SU-DHL-6 (cell line): ENCODE measurements at regions not wholly inside any gene's neighbourhood (a gene's known extent, or its start where the extent isn't known, plus 50 kb on each side); places are given as distances from the start of the nearest gene placed in this dataset.
"Not testable (repeated sequence)": the region's sequence is repeated elsewhere in the genome, so short reads cannot be mapped to it uniquely, and the experiment has no call there.

ENCODE experiments used
- EZH2phosphoT487 ChIP-seq: fragments of 200-600 bp; sonication (generic), shearing (Covaris generic); conservative IDR thresholded peaks from 2 replicates; pipeline ENCODE4 v1.6.1; 2018; ENCODE audit warnings: mild to moderate bottlenecking, antibody characterized with exemption, low read length, moderate library complexity, mixed read lengths
- TF ChIP-seq, protein P1 (sequence below): fragments of 200-600 bp; sonication (generic); IDR thresholded peaks from one replicate; pipeline ENCODE4 v1.5.1; 2017; ENCODE audit warnings: antibody characterized with exemption, mild to moderate bottlenecking, low read length, moderate library complexity; ENCODE audit not compliant: insufficient read depth, poor library complexity, severe bottlenecking

DNA sequence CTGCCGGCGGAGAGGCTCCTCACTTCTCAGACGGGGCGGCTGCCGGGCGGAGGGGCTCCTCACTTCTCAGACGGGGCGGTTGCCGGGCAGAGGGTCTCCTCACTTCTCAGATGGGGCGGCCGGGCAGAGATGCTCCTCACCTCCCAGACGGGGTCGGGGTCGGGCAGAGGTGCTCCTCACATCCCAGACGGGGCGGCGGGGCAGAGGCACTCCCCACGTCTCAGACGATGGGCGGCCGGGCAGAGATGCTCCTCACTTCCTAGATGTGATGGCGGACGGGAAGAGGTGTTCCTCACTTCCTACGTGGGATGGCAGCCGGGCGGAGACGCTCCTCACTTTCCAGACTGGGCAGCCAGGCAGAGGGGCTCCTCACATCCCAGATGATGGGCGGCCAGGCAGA, 126.5 kb upstream of the PTPRG start:
- TF ChIP-seq, protein P1, sequence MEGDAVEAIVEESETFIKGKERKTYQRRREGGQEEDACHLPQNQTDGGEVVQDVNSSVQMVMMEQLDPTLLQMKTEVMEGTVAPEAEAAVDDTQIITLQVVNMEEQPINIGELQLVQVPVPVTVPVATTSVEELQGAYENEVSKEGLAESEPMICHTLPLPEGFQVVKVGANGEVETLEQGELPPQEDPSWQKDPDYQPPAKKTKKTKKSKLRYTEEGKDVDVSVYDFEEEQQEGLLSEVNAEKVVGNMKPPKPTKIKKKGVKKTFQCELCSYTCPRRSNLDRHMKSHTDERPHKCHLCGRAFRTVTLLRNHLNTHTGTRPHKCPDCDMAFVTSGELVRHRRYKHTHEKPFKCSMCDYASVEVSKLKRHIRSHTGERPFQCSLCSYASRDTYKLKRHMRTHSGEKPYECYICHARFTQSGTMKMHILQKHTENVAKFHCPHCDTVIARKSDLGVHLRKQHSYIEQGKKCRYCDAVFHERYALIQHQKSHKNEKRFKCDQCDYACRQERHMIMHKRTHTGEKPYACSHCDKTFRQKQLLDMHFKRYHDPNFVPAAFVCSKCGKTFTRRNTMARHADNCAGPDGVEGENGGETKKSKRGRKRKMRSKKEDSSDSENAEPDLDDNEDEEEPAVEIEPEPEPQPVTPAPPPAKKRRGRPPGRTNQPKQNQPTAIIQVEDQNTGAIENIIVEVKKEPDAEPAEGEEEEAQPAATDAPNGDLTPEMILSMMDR: not testable (repeated sequence)
- TF ChIP-seq EZH2phosphoT487: not testable (repeated sequence)
